ENCODE measurements at regions not wholly inside any gene's neighbourhood (a gene's known extent, or its start where the extent isn't known, plus 50 kb on each side); places are given as distances from the start of the nearest gene placed in this dataset.

DNA sequence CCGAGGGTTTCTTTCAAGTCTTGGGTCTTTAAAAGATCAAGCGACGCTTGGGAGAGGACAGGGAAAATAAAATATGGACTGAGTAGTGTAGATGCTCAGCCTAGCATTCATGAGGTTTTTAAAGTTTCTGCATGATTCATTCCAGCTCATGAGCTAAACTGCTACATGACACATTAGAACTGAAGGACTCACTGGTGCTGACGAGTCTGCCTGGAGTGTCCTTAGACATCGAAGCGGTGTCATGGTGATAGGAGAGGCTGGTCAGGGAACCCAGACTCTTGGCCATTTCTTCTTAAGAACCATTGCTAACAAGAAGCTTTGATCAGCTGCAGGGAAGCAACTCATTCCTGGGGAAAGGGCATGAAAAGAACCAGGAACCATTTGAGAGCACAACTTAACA, 158.6 kb downstream of the TRIML1 start:
- DNase-seq (ENCODE audit: low read depth) = peak; percentile 6
- H3K4me3 ChIP-seq (ENCODE audit: low read length) = no peak overlapping the region
- TF ChIP-seq, protein P1, sequence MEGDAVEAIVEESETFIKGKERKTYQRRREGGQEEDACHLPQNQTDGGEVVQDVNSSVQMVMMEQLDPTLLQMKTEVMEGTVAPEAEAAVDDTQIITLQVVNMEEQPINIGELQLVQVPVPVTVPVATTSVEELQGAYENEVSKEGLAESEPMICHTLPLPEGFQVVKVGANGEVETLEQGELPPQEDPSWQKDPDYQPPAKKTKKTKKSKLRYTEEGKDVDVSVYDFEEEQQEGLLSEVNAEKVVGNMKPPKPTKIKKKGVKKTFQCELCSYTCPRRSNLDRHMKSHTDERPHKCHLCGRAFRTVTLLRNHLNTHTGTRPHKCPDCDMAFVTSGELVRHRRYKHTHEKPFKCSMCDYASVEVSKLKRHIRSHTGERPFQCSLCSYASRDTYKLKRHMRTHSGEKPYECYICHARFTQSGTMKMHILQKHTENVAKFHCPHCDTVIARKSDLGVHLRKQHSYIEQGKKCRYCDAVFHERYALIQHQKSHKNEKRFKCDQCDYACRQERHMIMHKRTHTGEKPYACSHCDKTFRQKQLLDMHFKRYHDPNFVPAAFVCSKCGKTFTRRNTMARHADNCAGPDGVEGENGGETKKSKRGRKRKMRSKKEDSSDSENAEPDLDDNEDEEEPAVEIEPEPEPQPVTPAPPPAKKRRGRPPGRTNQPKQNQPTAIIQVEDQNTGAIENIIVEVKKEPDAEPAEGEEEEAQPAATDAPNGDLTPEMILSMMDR (conservative IDR thresholded peaks at IDR 0.05; ENCODE audit: low read length) = no peak

GRCh38 chr4:188299161-188299560, 159.9 kb downstream of the TRIML1 start:
- H3K4me3 ChIP-seq (ENCODE audit: low read length) = no peak overlapping the region
- TF ChIP-seq, protein P1 (conservative IDR thresholded peaks at IDR 0.05; ENCODE audit: low read length) = no peak
- no peak for DNase-seq (ENCODE audit: low read depth)

GRCh38 chr4:188300385-188300784, 161.1 kb downstream of the TRIML1 start:
- H3K4me3 ChIP-seq (ENCODE audit: low read length) = no peak overlapping the region
- TF ChIP-seq, protein P1 (conservative IDR thresholded peaks at IDR 0.05; ENCODE audit: low read length) = no peak
- no peak for DNase-seq (ENCODE audit: low read depth)

DNA sequence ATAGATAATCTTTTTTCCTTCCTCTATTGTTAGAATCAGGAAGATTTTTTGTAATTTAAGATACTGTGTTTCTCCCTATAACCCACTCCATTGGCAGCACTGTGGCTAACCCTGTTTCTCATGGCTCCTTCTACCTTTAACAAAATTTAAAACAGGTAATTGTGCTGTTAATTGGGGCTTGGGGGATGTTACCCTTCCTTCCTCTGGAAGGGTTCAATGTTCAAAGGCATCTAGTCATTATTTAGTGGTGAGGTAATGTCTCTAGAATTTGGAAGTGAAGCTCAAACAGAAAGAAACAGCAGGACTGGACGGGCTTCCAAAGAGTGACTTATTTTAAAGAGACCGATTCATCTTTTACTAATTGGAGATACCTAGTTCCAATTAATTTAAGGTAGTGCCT, 166.4 kb downstream of the TRIML1 start:
- no peak for DNase-seq (ENCODE audit: low read depth)
- TF ChIP-seq, protein P1 (conservative IDR thresholded peaks at IDR 0.05; ENCODE audit: low read length) = no peak
- H3K4me3 ChIP-seq (ENCODE audit: low read length) = no peak overlapping the region

DNA sequence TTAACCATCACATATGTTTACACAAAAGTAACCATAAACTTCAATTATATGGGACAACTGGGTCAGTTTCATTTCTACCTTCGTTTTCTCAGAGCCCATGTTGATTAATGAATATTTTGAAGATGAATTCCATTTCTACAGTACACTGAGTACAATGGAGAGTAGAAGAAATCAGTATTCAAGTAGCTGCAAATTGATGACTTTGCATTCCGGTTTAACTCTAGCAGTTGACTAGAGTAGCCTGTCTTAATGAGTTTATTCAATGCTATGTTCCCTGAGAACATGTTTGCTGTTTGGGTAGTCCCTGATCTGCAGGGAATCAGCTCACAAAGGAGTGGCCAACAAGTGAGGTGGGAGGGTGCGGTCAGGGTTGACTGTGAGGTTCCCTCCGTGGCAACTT, 168.3 kb downstream of the TRIML1 start:
- TF ChIP-seq, protein P1 (conservative IDR thresholded peaks at IDR 0.05; ENCODE audit: low read length) = no peak
- no peak overlapping the region for H3K4me3 ChIP-seq (ENCODE audit: low read length)
- no peak for DNase-seq (ENCODE audit: low read depth)

GRCh38 chr4:188308142-188308541, 168.9 kb downstream of the TRIML1 start:
- no peak for DNase-seq (ENCODE audit: low read depth)
- no peak overlapping the region for H3K4me3 ChIP-seq (ENCODE audit: low read length)
- TF ChIP-seq, protein P1 (conservative IDR thresholded peaks at IDR 0.05; ENCODE audit: low read length) = no peak

- no peak overlapping the region for H3K4me3 ChIP-seq (ENCODE audit: low read length)
- TF ChIP-seq, protein P1 (conservative IDR thresholded peaks at IDR 0.05; ENCODE audit: low read length) = no peak
- DNase-seq (ENCODE audit: low read depth) = no peak
Measured at GRCh38 chr4:188316391-188316790, 177.2 kb downstream of the TRIML1 start.

All from AG10803 (cell line).